Activated T-cell treated with anti-CD3 and anti-CD28 coated beads, Interleukin-2, amount 50 U/mL, for 24 hours (primary cell): ENCODE measurements at regions not wholly inside any gene's neighbourhood (a gene's known extent, or its start where the extent isn't known, plus 50 kb on each side); places are given as distances from the start of the nearest gene placed in this dataset.
"Not testable (repeated sequence)": the region's sequence is repeated elsewhere in the genome, so short reads cannot be mapped to it uniquely, and the experiment has no call there.

Experiments used
- DNase-seq: peaks from one replicate; pipeline ENCODE4 v3.0.0-alpha.2; 2020
- H3K27ac Mint-ChIP-seq: 2 replicates; pipeline ENCODE4 v1.8.0; 2020; ENCODE audit warnings: mild to moderate bottlenecking, mixed read lengths
- H3K27me3 Mint-ChIP-seq: 2 replicates; pipeline ENCODE4 v1.8.0; 2020; ENCODE audit warnings: mixed read lengths
- H3K36me3 Mint-ChIP-seq: 2 replicates; pipeline ENCODE4 v1.8.0; 2020; ENCODE audit warnings: low read depth, mixed read lengths
- H3K4me1 Mint-ChIP-seq: 2 replicates; pipeline ENCODE4 v1.8.0; 2020; ENCODE audit warnings: low read depth, mixed read lengths
- H3K4me3 Mint-ChIP-seq: 2 replicates; pipeline ENCODE4 v1.8.0; 2020; ENCODE audit warnings: mild to moderate bottlenecking, moderate library complexity, mixed read lengths
- H3K9me3 Mint-ChIP-seq: 2 replicates; pipeline ENCODE4 v1.8.0; 2020; ENCODE audit warnings: mixed read lengths

- H3K36me3 Mint-ChIP-seq: peaks cover 23% of the 10 kb centered on the region
- not testable (repeated sequence) for H3K4me1 Mint-ChIP-seq, H3K9me3 Mint-ChIP-seq, H3K27ac Mint-ChIP-seq, DNase-seq, H3K4me3 Mint-ChIP-seq, H3K27me3 Mint-ChIP-seq
These were observed 79.1 kb downstream of the KATNIP start for GRCh38 chr16:27628943-27629462.

- Mint-ChIP-seq H3K4me1 (peaks cover 2% of the 10 kb centered on the region), H3K9me3 (no peaks in the 10 kb centered on the region), H3K36me3 (peaks cover 27% of the 10 kb centered on the region), H3K4me3 (no peak overlapping the region), H3K27me3 (no peaks in the 10 kb centered on the region), H3K27ac (no peak overlapping the region)
- DNase-seq: no peak
These were observed 82.3 kb downstream of the KATNIP start for GRCh38 chr16:27632216-27632615.

- Mint-ChIP-seq H3K9me3 (no peaks in the 10 kb centered on the region), H3K4me1 (peaks cover 2% of the 10 kb centered on the region), H3K27me3 (no peaks in the 10 kb centered on the region), H3K4me3 (no peak overlapping the region), H3K36me3 (peaks cover 28% of the 10 kb centered on the region), H3K27ac (no peak overlapping the region)
- DNase-seq: no peak
These were observed 83.3 kb downstream of the KATNIP start for GRCh38 chr16:27633221-27633620.

- Mint-ChIP-seq H3K27me3 (no peaks in the 10 kb centered on the region), H3K9me3 (no peaks in the 10 kb centered on the region), H3K4me1 (peaks cover 2% of the 10 kb centered on the region), H3K4me3 (no peak overlapping the region), H3K36me3 (peaks cover 25% of the 10 kb centered on the region), H3K27ac (no peak overlapping the region)
- DNase-seq: no peak
These were observed 83.8 kb downstream of the KATNIP start for GRCh38 chr16:27633721-27634120.

- no peak for DNase-seq
- Mint-ChIP-seq H3K36me3 (peaks cover 29% of the 10 kb centered on the region), H3K4me1 (peaks cover 2% of the 10 kb centered on the region), H3K27me3 (no peaks in the 10 kb centered on the region), H3K9me3 (no peaks in the 10 kb centered on the region), H3K27ac (no peak overlapping the region), H3K4me3 (no peak overlapping the region)
These were observed 84.8 kb downstream of the KATNIP start for GRCh38 chr16:27634779-27635178.

GRCh38 chr16:27636453-27637240, 86.7 kb downstream of the KATNIP start:
- no peak for DNase-seq
- no peaks in the 10 kb centered on the region for H3K27me3 Mint-ChIP-seq
- H3K4me1 Mint-ChIP-seq: peaks cover 2% of the 10 kb centered on the region
- H3K27ac Mint-ChIP-seq: no peak overlapping the region
- H3K9me3 Mint-ChIP-seq: no peaks in the 10 kb centered on the region
- peaks cover 27% of the 10 kb centered on the region for H3K36me3 Mint-ChIP-seq
- no peak overlapping the region for H3K4me3 Mint-ChIP-seq

GRCh38 chr16:27638833-27639560, 89.1 kb downstream of the KATNIP start:
- Mint-ChIP-seq H3K9me3 (no peaks in the 10 kb centered on the region), H3K27ac (no peak overlapping the region), H3K36me3 (peaks cover 24% of the 10 kb centered on the region), H3K27me3 (no peaks in the 10 kb centered on the region), H3K4me3 (no peak overlapping the region), H3K4me1 (peaks cover 2% of the 10 kb centered on the region)
- no peak for DNase-seq

GRCh38 chr16:27639561-27640276, 89.8 kb downstream of the KATNIP start:
- no peaks in the 10 kb centered on the region for H3K27me3 Mint-ChIP-seq
- H3K4me1 Mint-ChIP-seq: peaks cover 2% of the 10 kb centered on the region
- no peak overlapping the region for H3K4me3 Mint-ChIP-seq
- H3K36me3 Mint-ChIP-seq: peaks cover 26% of the 10 kb centered on the region
- no peak for DNase-seq
- no peak overlapping the region for H3K27ac Mint-ChIP-seq
- H3K9me3 Mint-ChIP-seq: no peaks in the 10 kb centered on the region

- H3K9me3 Mint-ChIP-seq: no peaks in the 10 kb centered on the region
- H3K27me3 Mint-ChIP-seq: no peaks in the 10 kb centered on the region
- peaks cover 26% of the 10 kb centered on the region for H3K36me3 Mint-ChIP-seq
- DNase-seq: no peak
- no peak overlapping the region for H3K27ac Mint-ChIP-seq
- no peak overlapping the region for H3K4me3 Mint-ChIP-seq
- H3K4me1 Mint-ChIP-seq: peaks cover 2% of the 10 kb centered on the region
These were observed 90.3 kb downstream of the KATNIP start for GRCh38 chr16:27640277-27640600.

- no peaks in the 10 kb centered on the region for H3K9me3 Mint-ChIP-seq
- H3K4me1 Mint-ChIP-seq: peaks cover 2% of the 10 kb centered on the region
- no peaks in the 10 kb centered on the region for H3K27me3 Mint-ChIP-seq
- H3K27ac Mint-ChIP-seq: no peak overlapping the region
- H3K4me3 Mint-ChIP-seq: no peak overlapping the region
- DNase-seq: no peak
- H3K36me3 Mint-ChIP-seq: peaks cover 26% of the 10 kb centered on the region
These were observed 91.3 kb downstream of the KATNIP start for GRCh38 chr16:27641260-27641659.

GRCh38 chr16:27641734-27642415, 91.9 kb downstream of the KATNIP start:
- peaks cover 26% of the 10 kb centered on the region for H3K36me3 Mint-ChIP-seq
- not testable (repeated sequence) for H3K9me3 Mint-ChIP-seq, H3K4me1 Mint-ChIP-seq, H3K27ac Mint-ChIP-seq, H3K27me3 Mint-ChIP-seq, DNase-seq, H3K4me3 Mint-ChIP-seq

GRCh38 chr16:27642756-27643155, 92.8 kb downstream of the KATNIP start:
- no peaks in the 10 kb centered on the region for H3K27me3 Mint-ChIP-seq
- DNase-seq: no peak
- no peaks in the 10 kb centered on the region for H3K4me1 Mint-ChIP-seq
- no peak overlapping the region for H3K27ac Mint-ChIP-seq
- H3K4me3 Mint-ChIP-seq: no peak overlapping the region
- H3K9me3 Mint-ChIP-seq: no peaks in the 10 kb centered on the region
- H3K36me3 Mint-ChIP-seq: peaks cover 22% of the 10 kb centered on the region

- H3K9me3 Mint-ChIP-seq: no peaks in the 10 kb centered on the region
- no peaks in the 10 kb centered on the region for H3K4me1 Mint-ChIP-seq
- DNase-seq: no peak
- no peak overlapping the region for H3K4me3 Mint-ChIP-seq
- no peaks in the 10 kb centered on the region for H3K27me3 Mint-ChIP-seq
- H3K27ac Mint-ChIP-seq: no peak overlapping the region
- H3K36me3 Mint-ChIP-seq: peaks cover 25% of the 10 kb centered on the region
These were observed 94.2 kb downstream of the KATNIP start for GRCh38 chr16:27644165-27644564.

GRCh38 chr16:27645396-27645795, 95.5 kb downstream of the KATNIP start:
- Mint-ChIP-seq H3K27me3 (no peaks in the 10 kb centered on the region), H3K27ac (no peak overlapping the region), H3K36me3 (peaks cover 21% of the 10 kb centered on the region), H3K4me3 (no peak overlapping the region), H3K9me3 (no peaks in the 10 kb centered on the region), H3K4me1 (no peaks in the 10 kb centered on the region)
- no peak for DNase-seq
